ENCODE measurements at regions not wholly inside any gene's neighbourhood (a gene's known extent, or its start where the extent isn't known, plus 50 kb on each side); places are given as distances from the start of the nearest gene placed in this dataset.

GRCh38 chr20:11271920-11272594 lies 598.3 kb upstream of the JAG1 start:
- intact Hi-C loops (cut with micrococcal nuclease) = no loop called here
- no peaks in the 10 kb centered on the region for H3K27me3 Mint-ChIP-seq
- ChIA-PET CTCF (no interaction called here), POLR2A (no interaction called here)
- no peak overlapping the region for H3K27ac Mint-ChIP-seq
- no peak for TF ChIP-seq CTCF (IDR thresholded peaks at IDR 0.05)
- DNase-seq (no peak), ATAC-seq (ENCODE audit: low read depth) (no peak)
- no peak overlapping the region for H3K4me3 Mint-ChIP-seq
- no peaks in the 10 kb centered on the region for H3K4me1 Mint-ChIP-seq
- no peaks in the 10 kb centered on the region for H3K9me3 Mint-ChIP-seq
- H3K36me3 Mint-ChIP-seq (ENCODE audit: low read depth) = no peaks in the 10 kb centered on the region

GRCh38 chr20:11274141-11274594 lies 600.4 kb upstream of the JAG1 start:
- no peak overlapping the region for H3K27ac Mint-ChIP-seq
- intact Hi-C loops (cut with micrococcal nuclease) = no loop called here
- H3K9me3 Mint-ChIP-seq = no peaks in the 10 kb centered on the region
- H3K36me3 Mint-ChIP-seq (ENCODE audit: low read depth) = no peaks in the 10 kb centered on the region
- ChIA-PET POLR2A (no interaction called here), CTCF (no interaction called here)
- no peak for TF ChIP-seq CTCF (IDR thresholded peaks at IDR 0.05)
- H3K4me1 Mint-ChIP-seq = no peaks in the 10 kb centered on the region
- no peak for DNase-seq
- no peak overlapping the region for H3K4me3 Mint-ChIP-seq
- H3K27me3 Mint-ChIP-seq = no peaks in the 10 kb centered on the region
- no peak for ATAC-seq (ENCODE audit: low read depth)

- intact Hi-C loops (cut with micrococcal nuclease) = no loop called here
- Mint-ChIP-seq H3K4me3 (no peak overlapping the region), H3K9me3 (no peaks in the 10 kb centered on the region), H3K4me1 (no peaks in the 10 kb centered on the region), H3K36me3 (ENCODE audit: low read depth) (no peaks in the 10 kb centered on the region), H3K27me3 (no peaks in the 10 kb centered on the region), H3K27ac (no peak overlapping the region)
- POLR2A ChIA-PET = no interaction called here
- no peak for TF ChIP-seq CTCF (IDR thresholded peaks at IDR 0.05)
- DNase-seq (no peak), ATAC-seq (ENCODE audit: low read depth) (no peak)
- CTCF ChIA-PET = no interaction called here
Observed at GRCh38 chr20:11275740-11276139, 601.9 kb upstream of the JAG1 start.

- Mint-ChIP-seq H3K9me3 (no peaks in the 10 kb centered on the region), H3K36me3 (ENCODE audit: low read depth) (no peaks in the 10 kb centered on the region), H3K4me1 (no peaks in the 10 kb centered on the region), H3K4me3 (no peak overlapping the region), H3K27me3 (no peaks in the 10 kb centered on the region), H3K27ac (no peak overlapping the region)
- TF ChIP-seq CTCF (IDR thresholded peaks at IDR 0.05) = no peak
- CTCF ChIA-PET = no interaction called here
- intact Hi-C loops (cut with micrococcal nuclease) = no loop called here
- POLR2A ChIA-PET = no interaction called here
- DNase-seq (no peak), ATAC-seq (ENCODE audit: low read depth) (no peak)
Observed at GRCh38 chr20:11277170-11277569, 603.4 kb upstream of the JAG1 start.

GRCh38 chr20:11277858-11278257 lies 604.1 kb upstream of the JAG1 start:
- Mint-ChIP-seq H3K4me1 (no peaks in the 10 kb centered on the region), H3K9me3 (no peaks in the 10 kb centered on the region), H3K27ac (no peak overlapping the region), H3K4me3 (no peak overlapping the region), H3K27me3 (no peaks in the 10 kb centered on the region), H3K36me3 (ENCODE audit: low read depth) (no peaks in the 10 kb centered on the region)
- ChIA-PET CTCF (no interaction called here), POLR2A (no interaction called here)
- intact Hi-C loops (cut with micrococcal nuclease) = no loop called here
- no peak for TF ChIP-seq CTCF (IDR thresholded peaks at IDR 0.05)
- ATAC-seq (ENCODE audit: low read depth) (no peak), DNase-seq (no peak)

All from activated B cell treated with CpG ODN at 0.5 μM for 24 hours (primary cell).